Endodermal cell (in vitro differentiated cells): ENCODE measurements at regions not wholly inside any gene's neighbourhood (a gene's known extent, or its start where the extent isn't known, plus 50 kb on each side); places are given as distances from the start of the nearest gene placed in this dataset.
"Not testable (repeated sequence)": the region's sequence is repeated elsewhere in the genome, so short reads cannot be mapped to it uniquely, and the experiment has no call there.

Experiments used
- DNase-seq: peaks from one replicate; pipeline ENCODE4 v3.0.0-alpha.2; 2017
- H3K27ac ChIP-seq: 2 replicates; pipeline ENCODE4 v1.5.1; 2013; ENCODE audit warnings: mild to moderate bottlenecking, low read depth, low read length, moderate library complexity
- H3K27me3 ChIP-seq: 2 replicates; pipeline ENCODE4 v1.6.1; 2013; ENCODE audit warnings: mild to moderate bottlenecking, low read length, moderate library complexity; ENCODE audit not compliant: insufficient read depth, control insufficient read depth, poor library complexity, severe bottlenecking
- H3K36me3 ChIP-seq: 2 replicates; pipeline ENCODE4 v1.7.0; 2013; ENCODE audit warnings: mild to moderate bottlenecking, low read length, moderate library complexity; ENCODE audit not compliant: control insufficient read depth, insufficient read depth
- H3K4me1 ChIP-seq: one replicate; pipeline ENCODE4 v1.7.0; 2013; ENCODE audit warnings: low read length; ENCODE audit not compliant: control insufficient read depth, insufficient read depth
- H3K4me3 ChIP-seq: 2 replicates; pipeline ENCODE4 v1.5.1; 2013; ENCODE audit warnings: mild to moderate bottlenecking, low read length, moderate library complexity
- H3K9ac ChIP-seq: 2 replicates; pipeline ENCODE4 v1.6.1; 2013; ENCODE audit warnings: mild to moderate bottlenecking, low read length, moderate library complexity; ENCODE audit not compliant: poor library complexity, severe bottlenecking; ENCODE audit errors: extremely low read depth
- H3K9me3 ChIP-seq: 2 replicates; pipeline ENCODE4 v1.6.1; 2013; ENCODE audit warnings: mild to moderate bottlenecking, low read length, moderate library complexity; ENCODE audit not compliant: control insufficient read depth
- H3K27ac Mint-ChIP-seq: 2 replicates; pipeline ENCODE4 v1.8.0; 2020; ENCODE audit warnings: mixed read lengths
- H3K27me3 Mint-ChIP-seq: 2 replicates; pipeline ENCODE4 v1.8.0; 2021; ENCODE audit warnings: mild to moderate bottlenecking, mixed read lengths; ENCODE audit not compliant: insufficient read depth
- H3K36me3 Mint-ChIP-seq: 2 replicates; pipeline ENCODE4 v1.8.0; 2020; ENCODE audit warnings: low read depth, mixed read lengths
- H3K4me1 Mint-ChIP-seq: 2 replicates; pipeline ENCODE4 v1.8.0; 2020; ENCODE audit warnings: mixed read lengths
- H3K4me3 Mint-ChIP-seq: 2 replicates; pipeline ENCODE4 v1.8.0; 2020; ENCODE audit warnings: mild to moderate bottlenecking, moderate library complexity, mixed read lengths
- H3K9me3 Mint-ChIP-seq: 2 replicates; pipeline ENCODE4 v1.8.0; 2020; ENCODE audit warnings: mild to moderate bottlenecking, mixed read lengths
- CTCF ChIP-seq: fragments of 200-600 bp; sonication (generic); conservative IDR thresholded peaks from 2 replicates; pipeline ENCODE4 v1.5.0; 2021; ENCODE audit warnings: antibody characterized with exemption, mild to moderate bottlenecking
- WGBS, 2 experiments: methylation state at CpG; one replicate each; pipeline versions ENCODE4 v1.1.5 to v1.1.7; 2013; ENCODE audit warnings: missing lambda C conversion rate in 2 of 2, mixed read lengths in 1 of 2; ENCODE audit not compliant: insufficient coverage in 1 of 2, insufficient read length in 1 of 2; 5-methylcytosine and 5-hydroxymethylcytosine counted together

DNA sequence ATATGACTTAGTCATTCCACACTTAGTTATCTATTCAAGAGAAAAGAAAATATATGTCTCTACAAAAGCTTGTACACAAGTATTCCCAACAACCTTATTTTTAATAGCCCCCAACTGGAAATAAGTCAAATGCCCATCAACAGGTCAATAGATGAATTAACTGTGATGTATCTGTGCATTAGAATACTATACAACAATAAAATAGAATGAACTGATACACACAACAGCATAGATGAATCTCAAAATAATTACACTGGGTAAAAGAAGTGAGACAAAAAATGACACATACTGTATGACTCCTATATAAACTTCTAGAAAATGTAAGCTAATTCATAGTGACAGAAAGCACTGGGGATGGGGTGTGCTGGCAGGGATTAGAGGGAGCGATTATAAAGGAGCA lies 354.1 kb upstream of the DIPK2B start:
- H3K27ac ChIP-seq: no peak overlapping the region
- H3K36me3 ChIP-seq: no peaks in the 10 kb centered on the region
- Mint-ChIP-seq H3K9me3 (peaks cover 29% of the 10 kb centered on the region), H3K27ac (no peak overlapping the region), H3K27me3 (no peaks in the 10 kb centered on the region), H3K36me3 (no peaks in the 10 kb centered on the region), H3K4me1 (no peaks in the 10 kb centered on the region), H3K4me3 (no peak overlapping the region)
- H3K9me3 ChIP-seq: no peaks in the 10 kb centered on the region
- TF ChIP-seq CTCF: no peak
- H3K4me1 ChIP-seq: no peaks in the 10 kb centered on the region
- no peak overlapping the region for H3K4me3 ChIP-seq
- no peak for DNase-seq
- 80% methylated on average over 1 of the region's 1 CpG; no CpG with 5 or more reads in 1 of the 2 experiments for WGBS, 2 experiments
- H3K27me3 ChIP-seq: no peaks in the 10 kb centered on the region
- no peak overlapping the region for H3K9ac ChIP-seq

- no peaks in the 10 kb centered on the region for H3K9me3 ChIP-seq
- Mint-ChIP-seq H3K9me3 (peaks cover 29% of the 10 kb centered on the region), H3K27ac (no peak overlapping the region), H3K36me3 (no peaks in the 10 kb centered on the region), H3K4me1 (no peaks in the 10 kb centered on the region), H3K4me3 (no peak overlapping the region), H3K27me3 (no peaks in the 10 kb centered on the region)
- H3K27ac ChIP-seq: no peak overlapping the region
- WGBS, 2 experiments: 100% methylated on average over 1 of the region's 1 CpG; no CpG with 5 or more reads in 1 of the 2 experiments
- no peaks in the 10 kb centered on the region for H3K4me1 ChIP-seq
- H3K27me3 ChIP-seq: no peaks in the 10 kb centered on the region
- no peak overlapping the region for H3K4me3 ChIP-seq
- H3K36me3 ChIP-seq: no peaks in the 10 kb centered on the region
- H3K9ac ChIP-seq: no peak overlapping the region
- DNase-seq: no peak
- TF ChIP-seq CTCF: no peak
Observed at GRCh38 chrX:45553417-45553816, 352.7 kb upstream of the DIPK2B start.

GRCh38 chrX:45546697-45547096 lies 346.0 kb upstream of the DIPK2B start:
- not testable (repeated sequence) for H3K4me1 Mint-ChIP-seq, H3K36me3 ChIP-seq
- peaks cover 16% of the 10 kb centered on the region for H3K9me3 ChIP-seq

GRCh38 chrX:45540181-45540580 lies 339.5 kb upstream of the DIPK2B start:
- H3K9me3 Mint-ChIP-seq: peaks cover 71% of the 10 kb centered on the region

More at GRCh38 chrX:45546697-45547096, 346.0 kb upstream of the DIPK2B start:
- not testable (repeated sequence) for H3K27ac ChIP-seq, H3K4me1 ChIP-seq, H3K4me3 ChIP-seq, DNase-seq, H3K27me3 ChIP-seq, H3K36me3 Mint-ChIP-seq, H3K27me3 Mint-ChIP-seq, H3K4me3 Mint-ChIP-seq, H3K9ac ChIP-seq, H3K27ac Mint-ChIP-seq
- H3K9me3 Mint-ChIP-seq: peaks cover 64% of the 10 kb centered on the region

More at GRCh38 chrX:45540181-45540580, 339.5 kb upstream of the DIPK2B start:
- Mint-ChIP-seq H3K4me1 (no peaks in the 10 kb centered on the region), H3K36me3 (no peaks in the 10 kb centered on the region), H3K4me3 (no peak overlapping the region), H3K27ac (no peak overlapping the region), H3K27me3 (peaks cover 1% of the 10 kb centered on the region)
- Histone ChIP-seq H3K9ac (no peak overlapping the region), H3K27ac (no peak overlapping the region), H3K9me3 (no peaks in the 10 kb centered on the region), H3K4me3 (no peak overlapping the region), H3K36me3 (no peaks in the 10 kb centered on the region), H3K27me3 (no peaks in the 10 kb centered on the region), H3K4me1 (no peaks in the 10 kb centered on the region)
- no peak for TF ChIP-seq CTCF
- 100% methylated on average over 1 of the region's 2 CpGs; no CpG with 5 or more reads in 1 of the 2 experiments for WGBS, 2 experiments
- no peak for DNase-seq
